IMR-90 (cell line): ENCODE measurements at regions not wholly inside any gene's neighbourhood (a gene's known extent, or its start where the extent isn't known, plus 50 kb on each side); places are given as distances from the start of the nearest gene placed in this dataset.

Experiments used
- ATAC-seq: fragments of 200-7000 bp; cut with Tn5 transposase; 2 replicates; pipeline ENCODE4 v1.9.1; 2020; ENCODE audit warnings: low read depth, mild to moderate bottlenecking, moderate library complexity
- BruUV-seq: library from RNA; stranded (reverse); fragments of 400-500 nt; replicated peaks from 2 replicates; lab custom pipeline; 2021; lab: Mats Ljungman, UMichigan
- CTCF ChIA-PET: fragments of 300-600 bp; formaldehyde crosslinking; extraction: SDS; loops from one replicate; lab custom pipeline; 2021; ENCODE audit warnings: antibody characterized with exemption; lab: Yijun Ruan, JAX
- POLR2A ChIA-PET: fragments of 300-600 bp; sonication (Branson Sonifier 250); formaldehyde crosslinking; loops from one replicate; lab custom pipeline; 2022; ENCODE audit warnings: antibody characterized with exemption; ENCODE audit not compliant: unreplicated experiment; lab: Charles Lee
- DNase-seq: peaks from one replicate; pipeline ENCODE4 v3.0.0; 2013
- H2AFZ ChIP-seq: replicated peaks from 2 replicates; pipeline ENCODE3; 2013; ENCODE audit warnings: low read length, mild to moderate bottlenecking; ENCODE audit not compliant: poor library complexity
- H2AK5ac ChIP-seq: 2 replicates; pipeline ENCODE4 v1.6.1; 2013; ENCODE audit warnings: low read depth, low read length, inconsistent platforms
- H2AK9ac ChIP-seq: replicated peaks from 2 replicates; pipeline ENCODE3; 2013; ENCODE audit warnings: mild to moderate bottlenecking, low read depth, low read length, moderate library complexity; ENCODE audit not compliant: poor library complexity
- H2BK120ac ChIP-seq: 2 replicates; pipeline ENCODE4 v1.6.1; 2013; ENCODE audit warnings: low read depth, low read length, inconsistent platforms
- H2BK15ac ChIP-seq: 3 replicates; pipeline ENCODE4 v1.6.1; 2013; ENCODE audit warnings: low read depth, low read length, inconsistent platforms
- H2BK20ac ChIP-seq: 2 replicates; pipeline ENCODE4 v1.6.1; 2013; ENCODE audit warnings: low read depth, mild to moderate bottlenecking, inconsistent platforms, low read length, moderate library complexity
- H2BK5ac ChIP-seq: 2 replicates; pipeline ENCODE4 v1.6.1; 2013; ENCODE audit warnings: mild to moderate bottlenecking, low read depth, low read length, inconsistent platforms; ENCODE audit not compliant: poor library complexity, severe bottlenecking
- H3K14ac ChIP-seq: replicated peaks from 2 replicates; pipeline ENCODE4 v1.6.1; 2013; ENCODE audit warnings: low read depth, low read length, inconsistent platforms
- H3K18ac ChIP-seq: 2 replicates; pipeline ENCODE4 v1.6.1; 2013; ENCODE audit warnings: low read depth, low read length, control low read depth
- H3K23ac ChIP-seq: 2 replicates; pipeline ENCODE4 v1.6.1; 2013; ENCODE audit warnings: low read depth, low read length, inconsistent platforms
- H3K27ac ChIP-seq: 2 replicates; pipeline ENCODE4 v1.5.1; 2013; ENCODE audit warnings: mild to moderate bottlenecking, control low read depth, low read length; ENCODE audit not compliant: insufficient read depth
- H3K27me3 ChIP-seq: 2 replicates; pipeline ENCODE4 v1.6.1; 2013; ENCODE audit warnings: low read length; ENCODE audit not compliant: control insufficient read depth, insufficient read depth
- H3K36me3 ChIP-seq: 2 replicates; pipeline ENCODE4 v1.6.1; 2013; ENCODE audit warnings: low read length, mixed read lengths; ENCODE audit not compliant: control insufficient read depth, insufficient read depth
- H3K4ac ChIP-seq: 2 replicates; pipeline ENCODE4 v1.6.1; 2013; ENCODE audit warnings: low read depth, low read length, inconsistent platforms
- H3K4me1 ChIP-seq: 2 replicates; pipeline ENCODE4 v1.6.1; 2013; ENCODE audit warnings: low read length, mixed read lengths; ENCODE audit not compliant: control insufficient read depth, insufficient read depth
- H3K4me2 ChIP-seq: 2 replicates; pipeline ENCODE4 v1.6.1; 2013; ENCODE audit warnings: low read depth, mild to moderate bottlenecking, control low read depth, low read length, moderate library complexity
- H3K4me3 ChIP-seq: 2 replicates; pipeline ENCODE4 v1.5.1; 2013; ENCODE audit warnings: low read depth, mild to moderate bottlenecking, control low read depth, low read length, moderate library complexity; ENCODE audit not compliant: insufficient read depth
- H3K56ac ChIP-seq: 2 replicates; pipeline ENCODE4 v1.6.1; 2013; ENCODE audit warnings: low read length, inconsistent platforms; ENCODE audit not compliant: insufficient read depth; ENCODE audit errors: extremely low read depth
- H3K79me1 ChIP-seq, 2 experiments: 2 replicates each; pipeline ENCODE4 v1.6.1; 2013; ENCODE audit warnings: low read length in 2 of 2, inconsistent platforms in 1 of 2, low read depth in 1 of 2
- H3K9ac ChIP-seq: 2 replicates; pipeline ENCODE4 v1.6.1; 2013; ENCODE audit warnings: low read depth, low read length, control low read depth
- H3K9me1 ChIP-seq: 2 replicates; pipeline ENCODE4 v1.6.1; 2013; ENCODE audit warnings: low read length, inconsistent platforms; ENCODE audit not compliant: insufficient read depth
- H3K9me3 ChIP-seq: 2 replicates; pipeline ENCODE4 v1.6.1; 2013; ENCODE audit warnings: low read length; ENCODE audit not compliant: control insufficient read depth, insufficient read depth
- H4K20me1 ChIP-seq: 2 replicates; pipeline ENCODE4 v1.6.1; 2013; ENCODE audit warnings: low read length, inconsistent platforms; ENCODE audit not compliant: insufficient read depth
- H4K5ac ChIP-seq: 2 replicates; pipeline ENCODE4 v1.6.1; 2013; ENCODE audit warnings: mild to moderate bottlenecking, low read depth, low read length, control low read depth
- H4K8ac ChIP-seq, 2 experiments: 2 replicates each; pipeline ENCODE4 v1.6.1; 2013; ENCODE audit warnings: low read depth in 2 of 2, low read length in 2 of 2, control low read depth in 1 of 2, inconsistent platforms in 1 of 2
- H4K91ac ChIP-seq: 2 replicates; pipeline ENCODE4 v1.6.1; 2013; ENCODE audit warnings: low read depth, low read length, inconsistent platforms; ENCODE audit not compliant: insufficient read depth
- BHLHE40 ChIP-seq: fragments of 150-350 bp; IDR thresholded peaks from 2 replicates; pipeline ENCODE4 v1.6.1; 2016; ENCODE audit warnings: mild to moderate bottlenecking, low read depth, low read length
- CEBPB ChIP-seq: IDR thresholded peaks from 2 replicates; pipeline ENCODE4 v1.6.1; 2012; ENCODE audit warnings: low read depth, low read length, improper control_type of control experiment
- CHD1 ChIP-seq: IDR thresholded peaks from 2 replicates; pipeline ENCODE4 v1.6.1; 2012; ENCODE audit warnings: low read depth, low read length, improper control_type of control experiment
- FOS ChIP-seq: fragments of 150-350 bp; IDR thresholded peaks from 2 replicates; pipeline ENCODE4 v1.6.1; 2016; ENCODE audit warnings: low read depth, low read length
- MAZ ChIP-seq: IDR thresholded peaks from 2 replicates; pipeline ENCODE4 v1.6.1; 2012; ENCODE audit warnings: low read depth, mild to moderate bottlenecking, low read length, improper control_type of control experiment, moderate library complexity, borderline replicate concordance
- MXI1 ChIP-seq: IDR thresholded peaks from 2 replicates; pipeline ENCODE4 v1.6.1; 2012; ENCODE audit warnings: low read depth, mild to moderate bottlenecking, low read length, moderate library complexity, borderline replicate concordance
- NFE2L2 ChIP-seq: fragments of 150-350 bp; IDR thresholded peaks from 2 replicates; pipeline ENCODE4 v1.6.1; 2016; ENCODE audit warnings: low read depth, mild to moderate bottlenecking, low read length
- POLR2A ChIP-seq: IDR thresholded peaks from 2 replicates; pipeline ENCODE4 v1.6.1; 2012; ENCODE audit warnings: mild to moderate bottlenecking, low read depth, low read length
- RAD21 ChIP-seq: IDR thresholded peaks from 2 replicates; pipeline ENCODE4 v1.6.1; 2012; ENCODE audit warnings: low read length, improper control_type of control experiment
- RCOR1 ChIP-seq: IDR thresholded peaks from 2 replicates; pipeline ENCODE4 v1.6.1; 2012; ENCODE audit warnings: mild to moderate bottlenecking, low read length, improper control_type of control experiment; ENCODE audit not compliant: insufficient replicate concordance
- RFX5 ChIP-seq: IDR thresholded peaks from 2 replicates; pipeline ENCODE4 v1.8.0; 2012; ENCODE audit warnings: low read depth, mild to moderate bottlenecking, low read length, moderate library complexity
- SMC3 ChIP-seq: fragments of 150-350 bp; IDR thresholded peaks from 2 replicates; pipeline ENCODE4 v1.6.1; 2016; ENCODE audit warnings: low read depth, mild to moderate bottlenecking, antibody characterized with exemption, low read length, moderate library complexity
- WGBS, 2 experiments: methylation state at CpG; one replicate each; pipeline versions ENCODE4 v1.1.5 to v1.1.7; 2013; ENCODE audit warnings: missing lambda C conversion rate in 2 of 2; ENCODE audit not compliant: insufficient read length in 1 of 2; ENCODE audit errors: extremely low coverage in 2 of 2; 5-methylcytosine and 5-hydroxymethylcytosine counted together
- dilution Hi-C: fragments of 300-500 bp; cut with HindIII; formaldehyde crosslinking; loops from one replicate; pipeline ENCODE4 v1.14.3; 2018; ENCODE audit warnings: low sequenced_read_pairs; ENCODE audit not compliant: unreplicated experiment
- in situ Hi-C: fragments of 300-500 bp; cut with MboI; formaldehyde crosslinking; loops from 3 replicates; pipeline ENCODE4 v1.14.3; 2019; ENCODE audit warnings: low sequenced_read_pairs, inconsistent platforms, mixed read lengths
- intact Hi-C: fragments of 100-400 bp; cut with micrococcal nuclease; formaldehyde crosslinking; loops from 2 replicates; pipeline ENCODE4 v1.10.0; 2022
- TF ChIP-seq, protein P1 (sequence below): conservative IDR thresholded peaks from 2 replicates; pipeline ENCODE4 v1.5.1; 2012; ENCODE audit warnings: mild to moderate bottlenecking, low read depth, low read length, improper control_type of control experiment
- TF ChIP-seq, protein P2 (sequence below): fragments of 150-350 bp; IDR thresholded peaks from 2 replicates; pipeline ENCODE4 v1.6.1; 2016; ENCODE audit warnings: low read depth, mild to moderate bottlenecking, low read length, moderate library complexity, borderline replicate concordance
- TF ChIP-seq, protein P3 (sequence below): fragments of 150-350 bp; IDR thresholded peaks from 2 replicates; pipeline ENCODE4 v1.6.1; 2017; ENCODE audit warnings: mild to moderate bottlenecking, antibody characterized with exemption, low read length, low read depth

DNA sequence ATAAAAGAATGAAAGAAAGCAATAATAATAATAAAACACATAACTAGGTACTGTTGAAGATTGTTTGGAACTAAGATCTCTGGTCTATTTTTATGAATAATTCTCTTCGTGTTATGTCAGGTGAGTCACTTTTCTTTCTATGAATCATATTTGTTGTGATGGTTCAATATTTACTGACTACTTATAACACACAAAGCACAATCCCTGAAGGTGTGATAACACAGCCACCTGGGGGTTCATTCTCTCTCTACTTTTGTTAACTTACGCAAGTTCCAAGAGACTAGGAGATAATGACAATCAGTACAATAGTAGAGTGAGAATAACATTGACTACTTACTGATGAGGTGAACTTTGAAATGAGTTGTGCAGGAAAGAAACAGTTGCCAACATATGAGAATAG, 149.9 kb downstream of the IBTK start:
- BruUV-seq = no TSS peak
- DNase-seq (no peak), ATAC-seq (no peak)
- no peak overlapping the region for H2BK5ac ChIP-seq
- no peak overlapping the region for H4K5ac ChIP-seq
- no peaks in the 10 kb centered on the region for H3K9me1 ChIP-seq
- dilution Hi-C loops = no loop called here
- no peaks in the 10 kb centered on the region for H3K9me3 ChIP-seq
- ChIA-PET POLR2A (no interaction called here), CTCF (no interaction called here)
- no peak overlapping the region for H3K4ac ChIP-seq
- H3K9ac ChIP-seq = no peak overlapping the region
- no peak overlapping the region for H3K18ac ChIP-seq
- H2AK9ac ChIP-seq = no peak overlapping the region
- no peaks in the 10 kb centered on the region for H3K27me3 ChIP-seq
- H4K20me1 ChIP-seq = no peaks in the 10 kb centered on the region
- no peak overlapping the region for H2AK5ac ChIP-seq
- H3K79me1 ChIP-seq = no peaks in the 10 kb centered on the region
- no peak overlapping the region for H2BK120ac ChIP-seq
- no peak overlapping the region for H3K56ac ChIP-seq
- H3K27ac ChIP-seq = no peak overlapping the region
- H3K14ac ChIP-seq = no peak overlapping the region
- in situ Hi-C loops = no loop called here
- H3K4me2 ChIP-seq = no peak overlapping the region
- no CpG with 5 or more reads among the region's 2 CpGs for WGBS, 2 experiments
- no peak overlapping the region for H2AFZ ChIP-seq
- H3K4me3 ChIP-seq = no peak overlapping the region
- no peak overlapping the region for H4K91ac ChIP-seq
- H3K4me1 ChIP-seq = no peaks in the 10 kb centered on the region
- H3K36me3 ChIP-seq = no peaks in the 10 kb centered on the region
- intact Hi-C loops = no loop called here
- TF ChIP-seq CHD1 (no peak), RAD21 (no peak), BHLHE40 (no peak), POLR2A (no peak), SMC3 (no peak), MXI1 (no peak), RCOR1 (no peak), MAZ (no peak), RFX5 (no peak), FOS (no peak), CEBPB (no peak), NFE2L2 (no peak)
- TF ChIP-seq, protein P1, sequence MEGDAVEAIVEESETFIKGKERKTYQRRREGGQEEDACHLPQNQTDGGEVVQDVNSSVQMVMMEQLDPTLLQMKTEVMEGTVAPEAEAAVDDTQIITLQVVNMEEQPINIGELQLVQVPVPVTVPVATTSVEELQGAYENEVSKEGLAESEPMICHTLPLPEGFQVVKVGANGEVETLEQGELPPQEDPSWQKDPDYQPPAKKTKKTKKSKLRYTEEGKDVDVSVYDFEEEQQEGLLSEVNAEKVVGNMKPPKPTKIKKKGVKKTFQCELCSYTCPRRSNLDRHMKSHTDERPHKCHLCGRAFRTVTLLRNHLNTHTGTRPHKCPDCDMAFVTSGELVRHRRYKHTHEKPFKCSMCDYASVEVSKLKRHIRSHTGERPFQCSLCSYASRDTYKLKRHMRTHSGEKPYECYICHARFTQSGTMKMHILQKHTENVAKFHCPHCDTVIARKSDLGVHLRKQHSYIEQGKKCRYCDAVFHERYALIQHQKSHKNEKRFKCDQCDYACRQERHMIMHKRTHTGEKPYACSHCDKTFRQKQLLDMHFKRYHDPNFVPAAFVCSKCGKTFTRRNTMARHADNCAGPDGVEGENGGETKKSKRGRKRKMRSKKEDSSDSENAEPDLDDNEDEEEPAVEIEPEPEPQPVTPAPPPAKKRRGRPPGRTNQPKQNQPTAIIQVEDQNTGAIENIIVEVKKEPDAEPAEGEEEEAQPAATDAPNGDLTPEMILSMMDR = no peak
- TF ChIP-seq, protein P2, sequence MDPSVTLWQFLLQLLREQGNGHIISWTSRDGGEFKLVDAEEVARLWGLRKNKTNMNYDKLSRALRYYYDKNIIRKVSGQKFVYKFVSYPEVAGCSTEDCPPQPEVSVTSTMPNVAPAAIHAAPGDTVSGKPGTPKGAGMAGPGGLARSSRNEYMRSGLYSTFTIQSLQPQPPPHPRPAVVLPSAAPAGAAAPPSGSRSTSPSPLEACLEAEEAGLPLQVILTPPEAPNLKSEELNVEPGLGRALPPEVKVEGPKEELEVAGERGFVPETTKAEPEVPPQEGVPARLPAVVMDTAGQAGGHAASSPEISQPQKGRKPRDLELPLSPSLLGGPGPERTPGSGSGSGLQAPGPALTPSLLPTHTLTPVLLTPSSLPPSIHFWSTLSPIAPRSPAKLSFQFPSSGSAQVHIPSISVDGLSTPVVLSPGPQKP = no peak
- TF ChIP-seq, protein P3, sequence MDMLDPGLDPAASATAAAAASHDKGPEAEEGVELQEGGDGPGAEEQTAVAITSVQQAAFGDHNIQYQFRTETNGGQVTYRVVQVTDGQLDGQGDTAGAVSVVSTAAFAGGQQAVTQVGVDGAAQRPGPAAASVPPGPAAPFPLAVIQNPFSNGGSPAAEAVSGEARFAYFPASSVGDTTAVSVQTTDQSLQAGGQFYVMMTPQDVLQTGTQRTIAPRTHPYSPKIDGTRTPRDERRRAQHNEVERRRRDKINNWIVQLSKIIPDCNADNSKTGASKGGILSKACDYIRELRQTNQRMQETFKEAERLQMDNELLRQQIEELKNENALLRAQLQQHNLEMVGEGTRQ = no peak
- H2BK20ac ChIP-seq = no peak overlapping the region
- H4K8ac ChIP-seq = no peak overlapping the region
- no peak overlapping the region for H3K23ac ChIP-seq
- H2BK15ac ChIP-seq = no peak overlapping the region
